ENCODE measurements at regions not wholly inside any gene's neighbourhood (a gene's known extent, or its start where the extent isn't known, plus 50 kb on each side); places are given as distances from the start of the nearest gene placed in this dataset.

- no peak for TF ChIP-seq CTCF (conservative IDR thresholded peaks at IDR 0.05)
- no peak for TF ChIP-seq ZFX (IDR thresholded peaks at IDR 0.05)
Measured at GRCh38 chr2:156145469-156145868, 187.1 kb downstream of the NR4A2 start.

Measured in C4-2B (cell line).